ENCODE measurements at regions not wholly inside any gene's neighbourhood (a gene's known extent, or its start where the extent isn't known, plus 50 kb on each side); places are given as distances from the start of the nearest gene placed in this dataset.

DNA sequence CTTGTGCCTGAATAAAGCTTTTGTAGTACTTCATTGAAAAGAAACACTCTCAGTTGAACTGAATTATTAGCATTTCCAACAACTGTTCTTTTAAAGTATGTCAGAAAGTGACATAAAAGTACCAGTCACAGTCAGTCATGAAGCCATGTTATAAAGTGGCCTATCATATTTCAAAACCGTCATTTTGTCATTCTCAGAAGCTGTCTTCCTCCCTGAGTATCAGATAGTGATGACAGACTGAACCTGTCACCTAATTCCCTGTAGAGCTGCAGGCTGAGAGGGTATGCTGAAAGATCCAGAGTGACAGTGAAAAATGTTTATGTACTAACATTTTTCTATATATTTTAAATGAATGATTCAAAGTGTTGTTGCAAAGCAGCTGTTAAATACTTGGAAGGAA, 1121.7 kb upstream of the PRMT6 start:
- no peak for DNase-seq (ENCODE audit: low spot score)
- TF ChIP-seq, protein P1, sequence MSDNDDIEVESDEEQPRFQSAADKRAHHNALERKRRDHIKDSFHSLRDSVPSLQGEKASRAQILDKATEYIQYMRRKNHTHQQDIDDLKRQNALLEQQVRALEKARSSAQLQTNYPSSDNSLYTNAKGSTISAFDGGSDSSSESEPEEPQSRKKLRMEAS (IDR thresholded peaks at IDR 0.05) = no peak
- no peak for TF ChIP-seq HNF4G (IDR thresholded peaks at IDR 0.05)
- TF ChIP-seq RXRA (IDR thresholded peaks at IDR 0.05) = no peak
- TF ChIP-seq, protein P2, sequence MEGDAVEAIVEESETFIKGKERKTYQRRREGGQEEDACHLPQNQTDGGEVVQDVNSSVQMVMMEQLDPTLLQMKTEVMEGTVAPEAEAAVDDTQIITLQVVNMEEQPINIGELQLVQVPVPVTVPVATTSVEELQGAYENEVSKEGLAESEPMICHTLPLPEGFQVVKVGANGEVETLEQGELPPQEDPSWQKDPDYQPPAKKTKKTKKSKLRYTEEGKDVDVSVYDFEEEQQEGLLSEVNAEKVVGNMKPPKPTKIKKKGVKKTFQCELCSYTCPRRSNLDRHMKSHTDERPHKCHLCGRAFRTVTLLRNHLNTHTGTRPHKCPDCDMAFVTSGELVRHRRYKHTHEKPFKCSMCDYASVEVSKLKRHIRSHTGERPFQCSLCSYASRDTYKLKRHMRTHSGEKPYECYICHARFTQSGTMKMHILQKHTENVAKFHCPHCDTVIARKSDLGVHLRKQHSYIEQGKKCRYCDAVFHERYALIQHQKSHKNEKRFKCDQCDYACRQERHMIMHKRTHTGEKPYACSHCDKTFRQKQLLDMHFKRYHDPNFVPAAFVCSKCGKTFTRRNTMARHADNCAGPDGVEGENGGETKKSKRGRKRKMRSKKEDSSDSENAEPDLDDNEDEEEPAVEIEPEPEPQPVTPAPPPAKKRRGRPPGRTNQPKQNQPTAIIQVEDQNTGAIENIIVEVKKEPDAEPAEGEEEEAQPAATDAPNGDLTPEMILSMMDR (IDR thresholded peaks at IDR 0.05; ENCODE audit: low read depth, low read length, missing input control) = no peak
- no peak for TF ChIP-seq FOXA1 (IDR thresholded peaks at IDR 0.05)
- H3K4me1 ChIP-seq (ENCODE audit: control insufficient read depth in 4 of 4, insufficient read depth in 4 of 4, low read length in 3 of 4) = no peaks in the 10 kb centered on the region
- H3K27ac ChIP-seq (ENCODE audit: low read depth in 1 of 2, low read length in 2 of 2) = no peak overlapping the region
- 54% methylated on average over 1 of the region's 1 CpG for WGBS
- no peak overlapping the region for H3K4me3 ChIP-seq (ENCODE audit: low read depth in 1 of 3, low read length in 3 of 3)
- H3K27me3 ChIP-seq (ENCODE audit: control insufficient read depth in 4 of 4, insufficient read depth in 4 of 4, low read length in 3 of 4) = no peaks in the 10 kb centered on the region
- H3K9ac ChIP-seq (ENCODE audit: low read depth in 1 of 2, low read length in 2 of 2) = no peak overlapping the region
- no peaks in the 10 kb centered on the region for H3K9me3 ChIP-seq (ENCODE audit: control insufficient read depth in 4 of 4, low read length in 3 of 4)
- H3K36me3 ChIP-seq (ENCODE audit: control insufficient read depth in 4 of 4, insufficient read depth in 3 of 4, low read depth in 1 of 4, low read length in 3 of 4) = no peaks in the 10 kb centered on the region

DNA sequence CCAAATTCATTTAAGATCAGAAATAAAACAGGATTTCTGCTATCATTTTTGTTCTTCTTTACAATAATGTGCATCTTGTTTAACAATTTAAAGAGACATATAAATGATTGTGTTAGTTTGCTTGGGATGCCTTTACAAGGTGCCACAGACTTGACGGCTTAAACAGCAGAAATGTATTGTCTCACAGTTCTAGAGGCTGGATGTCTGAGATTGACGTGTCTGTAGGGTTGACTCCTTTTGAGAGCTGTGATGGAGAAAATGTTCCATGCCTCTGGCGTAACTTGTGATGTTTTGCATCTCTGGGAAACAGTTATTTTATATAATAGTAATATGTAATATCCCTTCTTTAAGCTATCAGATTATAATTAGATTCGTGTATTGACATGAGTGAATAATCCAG, 1091.6 kb upstream of the PRMT6 start:
- 78% methylated on average over 4 of the region's 4 CpGs for WGBS
- Histone ChIP-seq H3K9ac (ENCODE audit: low read depth in 1 of 2, low read length in 2 of 2) (no peak overlapping the region), H3K27me3 (ENCODE audit: control insufficient read depth in 4 of 4, insufficient read depth in 4 of 4, low read length in 3 of 4) (no peaks in the 10 kb centered on the region), H3K4me3 (ENCODE audit: low read depth in 1 of 3, low read length in 3 of 3) (no peak overlapping the region), H3K4me1 (ENCODE audit: control insufficient read depth in 4 of 4, insufficient read depth in 4 of 4, low read length in 3 of 4) (no peaks in the 10 kb centered on the region), H3K9me3 (ENCODE audit: control insufficient read depth in 4 of 4, low read length in 3 of 4) (no peaks in the 10 kb centered on the region), H3K36me3 (ENCODE audit: control insufficient read depth in 4 of 4, insufficient read depth in 3 of 4, low read depth in 1 of 4, low read length in 3 of 4) (no peaks in the 10 kb centered on the region), H3K27ac (ENCODE audit: low read depth in 1 of 2, low read length in 2 of 2) (no peak overlapping the region)
- TF ChIP-seq TAF1 (conservative IDR thresholded peaks at IDR 0.05) = no peak
- TF ChIP-seq, protein P3, sequence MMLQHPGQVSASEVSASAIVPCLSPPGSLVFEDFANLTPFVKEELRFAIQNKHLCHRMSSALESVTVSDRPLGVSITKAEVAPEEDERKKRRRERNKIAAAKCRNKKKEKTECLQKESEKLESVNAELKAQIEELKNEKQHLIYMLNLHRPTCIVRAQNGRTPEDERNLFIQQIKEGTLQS (IDR thresholded peaks at IDR 0.05) = no peak
- no peak for DNase-seq (ENCODE audit: low spot score)

DNA sequence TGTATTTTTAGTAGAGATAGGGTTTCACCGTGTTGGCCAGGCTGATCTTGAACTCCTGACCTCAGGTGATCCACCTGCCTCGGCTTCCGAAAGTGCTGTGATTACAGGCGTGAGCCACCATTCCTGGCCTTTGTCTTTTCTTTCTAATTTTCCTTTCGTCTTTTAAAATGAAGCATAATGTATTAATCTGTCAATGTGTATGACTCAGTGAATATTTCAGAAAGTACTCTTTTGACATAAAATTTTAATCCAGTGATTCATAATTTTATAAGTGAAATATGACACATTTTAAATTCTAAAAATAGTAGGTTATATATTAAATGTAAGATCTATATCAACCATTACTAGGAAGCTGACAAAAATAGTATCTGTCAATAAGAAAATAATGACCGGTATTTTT, 1059.0 kb upstream of the PRMT6 start:
- H3K4me3 ChIP-seq (ENCODE audit: low read depth in 1 of 3, low read length in 3 of 3) = no peak overlapping the region
- no peaks in the 10 kb centered on the region for H3K36me3 ChIP-seq (ENCODE audit: control insufficient read depth in 4 of 4, insufficient read depth in 3 of 4, low read depth in 1 of 4, low read length in 3 of 4)
- TF ChIP-seq NR2F2 (IDR thresholded peaks at IDR 0.05) (no peak), EGR1 (IDR thresholded peaks at IDR 0.05; ENCODE audit: low read depth in 2 of 2) (no peak), FOXA1 (IDR thresholded peaks at IDR 0.05) (no peak), HNF4G (IDR thresholded peaks at IDR 0.05) (no peak), FOXA2 (IDR thresholded peaks at IDR 0.05) (no peak), TAF1 (conservative IDR thresholded peaks at IDR 0.05) (no peak), HNF4A (conservative IDR thresholded peaks at IDR 0.05) (no peak)
- TF ChIP-seq, protein P3 (IDR thresholded peaks at IDR 0.05) = no peak
- TF ChIP-seq, protein P4, sequence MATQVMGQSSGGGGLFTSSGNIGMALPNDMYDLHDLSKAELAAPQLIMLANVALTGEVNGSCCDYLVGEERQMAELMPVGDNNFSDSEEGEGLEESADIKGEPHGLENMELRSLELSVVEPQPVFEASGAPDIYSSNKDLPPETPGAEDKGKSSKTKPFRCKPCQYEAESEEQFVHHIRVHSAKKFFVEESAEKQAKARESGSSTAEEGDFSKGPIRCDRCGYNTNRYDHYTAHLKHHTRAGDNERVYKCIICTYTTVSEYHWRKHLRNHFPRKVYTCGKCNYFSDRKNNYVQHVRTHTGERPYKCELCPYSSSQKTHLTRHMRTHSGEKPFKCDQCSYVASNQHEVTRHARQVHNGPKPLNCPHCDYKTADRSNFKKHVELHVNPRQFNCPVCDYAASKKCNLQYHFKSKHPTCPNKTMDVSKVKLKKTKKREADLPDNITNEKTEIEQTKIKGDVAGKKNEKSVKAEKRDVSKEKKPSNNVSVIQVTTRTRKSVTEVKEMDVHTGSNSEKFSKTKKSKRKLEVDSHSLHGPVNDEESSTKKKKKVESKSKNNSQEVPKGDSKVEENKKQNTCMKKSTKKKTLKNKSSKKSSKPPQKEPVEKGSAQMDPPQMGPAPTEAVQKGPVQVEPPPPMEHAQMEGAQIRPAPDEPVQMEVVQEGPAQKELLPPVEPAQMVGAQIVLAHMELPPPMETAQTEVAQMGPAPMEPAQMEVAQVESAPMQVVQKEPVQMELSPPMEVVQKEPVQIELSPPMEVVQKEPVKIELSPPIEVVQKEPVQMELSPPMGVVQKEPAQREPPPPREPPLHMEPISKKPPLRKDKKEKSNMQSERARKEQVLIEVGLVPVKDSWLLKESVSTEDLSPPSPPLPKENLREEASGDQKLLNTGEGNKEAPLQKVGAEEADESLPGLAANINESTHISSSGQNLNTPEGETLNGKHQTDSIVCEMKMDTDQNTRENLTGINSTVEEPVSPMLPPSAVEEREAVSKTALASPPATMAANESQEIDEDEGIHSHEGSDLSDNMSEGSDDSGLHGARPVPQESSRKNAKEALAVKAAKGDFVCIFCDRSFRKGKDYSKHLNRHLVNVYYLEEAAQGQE (IDR thresholded peaks at IDR 0.05) = no peak
- no peak for DNase-seq (ENCODE audit: low spot score)
- peaks cover 0 to 2% (median 0%) of the 10 kb centered on the region in 4 donors for H3K9me3 ChIP-seq (ENCODE audit: control insufficient read depth in 4 of 4, low read length in 3 of 4)
- no peak overlapping the region for H3K9ac ChIP-seq (ENCODE audit: low read depth in 1 of 2, low read length in 2 of 2)
- no peaks in the 10 kb centered on the region for H3K4me1 ChIP-seq (ENCODE audit: control insufficient read depth in 4 of 4, insufficient read depth in 4 of 4, low read length in 3 of 4)
- H3K27ac ChIP-seq (ENCODE audit: low read depth in 1 of 2, low read length in 2 of 2) = no peak overlapping the region
- H3K27me3 ChIP-seq (ENCODE audit: control insufficient read depth in 4 of 4, insufficient read depth in 4 of 4, low read length in 3 of 4) = no peaks in the 10 kb centered on the region
- 83% methylated on average over 6 of the region's 6 CpGs for WGBS

All from liver (tissue), 8 donors.